ENCODE measurements at regions not wholly inside any gene's neighbourhood (a gene's known extent, or its start where the extent isn't known, plus 50 kb on each side); places are given as distances from the start of the nearest gene placed in this dataset.
"Not testable (repeated sequence)": the region's sequence is repeated elsewhere in the genome, so short reads cannot be mapped to it uniquely, and the experiment has no call there.

GRCh38 chr17:22506861-22507260, 814.5 kb downstream of the KCNJ18 start:
- DNase-seq: no peak
- TF ChIP-seq POLR2A (IDR thresholded peaks at IDR 0.05; ENCODE audit: low read length) (no peak), GATA1 (IDR thresholded peaks at IDR 0.05; ENCODE audit: low read depth, low read length) (no peak)

DNA sequence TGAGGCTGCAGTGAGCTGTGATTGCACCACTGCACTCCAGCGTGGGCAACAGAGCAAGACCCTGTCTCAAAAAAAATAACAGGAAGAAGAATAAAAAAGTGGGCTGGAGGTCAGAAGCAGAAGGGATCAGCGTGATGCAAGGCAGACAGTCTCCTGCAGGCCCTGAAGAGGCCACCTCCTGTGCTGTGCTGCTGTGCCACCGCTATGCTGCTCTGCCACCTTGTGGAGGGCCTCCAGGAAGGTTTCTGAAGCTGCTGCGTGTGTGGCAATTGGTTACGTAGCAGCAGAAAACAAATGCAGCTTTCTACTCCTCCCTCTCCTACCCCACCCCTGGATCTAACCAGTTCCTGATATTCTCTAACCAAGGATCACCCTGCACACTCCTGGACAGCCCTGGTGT, 815.5 kb downstream of the KCNJ18 start:
- no peak for DNase-seq
- TF ChIP-seq GATA1 (IDR thresholded peaks at IDR 0.05; ENCODE audit: low read depth, low read length) (no peak), POLR2A (IDR thresholded peaks at IDR 0.05; ENCODE audit: low read length) (no peak)

DNA sequence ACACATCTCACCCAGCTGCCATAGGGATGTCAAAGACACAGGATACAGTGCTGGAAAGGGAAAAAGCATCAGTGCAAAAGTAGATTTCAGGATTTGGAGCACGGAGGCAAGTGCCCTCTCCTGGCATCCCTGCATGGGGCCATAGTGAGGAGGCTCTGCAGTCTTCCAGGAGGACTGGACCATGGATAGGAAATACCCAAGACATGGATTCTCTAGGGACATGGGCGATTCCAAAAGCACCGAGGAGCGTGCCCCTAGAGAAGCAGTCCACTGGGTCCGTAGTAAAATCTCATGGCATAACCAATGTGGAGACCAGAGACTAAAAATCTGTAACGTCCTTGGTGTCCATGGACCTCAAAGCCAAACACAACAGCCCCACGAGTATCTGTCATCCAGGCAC, 818.2 kb downstream of the KCNJ18 start:
- TF ChIP-seq GATA1 (IDR thresholded peaks at IDR 0.05; ENCODE audit: low read depth, low read length): no peak
- no peak for TF ChIP-seq POLR2A (IDR thresholded peaks at IDR 0.05; ENCODE audit: low read length)
- DNase-seq: no peak

GRCh38 chr17:22511431-22511830, 819.1 kb downstream of the KCNJ18 start:
- no peak for TF ChIP-seq GATA1 (IDR thresholded peaks at IDR 0.05; ENCODE audit: low read depth, low read length)
- no peak for TF ChIP-seq POLR2A (IDR thresholded peaks at IDR 0.05; ENCODE audit: low read length)
- no peak for DNase-seq

DNA sequence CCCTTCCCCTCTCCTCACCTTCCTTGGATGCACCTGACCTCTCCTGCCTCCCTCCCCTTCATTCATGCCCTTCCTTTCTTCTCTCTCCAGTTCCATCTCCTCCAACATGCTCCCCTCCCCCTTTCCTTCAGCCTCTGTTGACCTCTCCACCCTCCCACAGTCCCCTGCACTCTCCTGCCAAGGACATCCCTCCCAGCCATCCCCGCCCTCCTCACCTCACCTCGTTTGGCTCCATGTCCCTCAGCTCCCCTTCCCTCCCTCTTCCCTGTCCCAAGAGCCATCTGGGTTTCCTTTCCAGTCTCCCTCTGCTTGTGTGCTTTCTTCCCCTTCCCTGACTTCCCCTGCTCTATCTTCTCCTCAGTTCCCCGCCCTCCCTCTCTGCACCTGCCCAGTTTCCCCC, 819.7 kb downstream of the KCNJ18 start:
- TF ChIP-seq POLR2A (IDR thresholded peaks at IDR 0.05; ENCODE audit: low read length): no peak
- no peak for TF ChIP-seq GATA1 (IDR thresholded peaks at IDR 0.05; ENCODE audit: low read depth, low read length)
- DNase-seq: no peak

DNA sequence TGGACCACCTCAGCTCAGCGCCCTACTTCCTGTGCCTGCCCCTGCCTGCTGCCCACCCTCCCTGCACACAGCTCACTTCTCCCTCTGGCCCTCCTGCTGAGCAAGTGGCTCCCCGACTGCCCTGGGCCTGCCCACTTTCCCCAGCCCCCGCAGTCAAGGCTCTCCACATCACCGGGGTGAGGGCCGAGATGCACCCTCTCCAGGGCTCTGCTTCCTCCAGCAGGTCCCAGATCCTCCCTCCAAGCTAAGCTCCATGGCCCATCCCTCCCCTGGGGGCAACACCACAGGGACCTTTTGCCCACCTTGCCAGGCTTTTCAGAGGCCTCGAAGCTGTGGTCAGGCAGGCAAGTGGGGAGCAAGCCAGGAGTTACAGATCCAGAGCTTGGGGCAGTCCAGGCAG, 820.2 kb downstream of the KCNJ18 start:
- TF ChIP-seq GATA1 (IDR thresholded peaks at IDR 0.05; ENCODE audit: low read depth, low read length) (no peak), POLR2A (IDR thresholded peaks at IDR 0.05; ENCODE audit: low read length) (no peak)
- no peak for DNase-seq

- DNase-seq: no peak
- TF ChIP-seq GATA1 (IDR thresholded peaks at IDR 0.05; ENCODE audit: low read depth, low read length): no peak
- no peak for TF ChIP-seq POLR2A (IDR thresholded peaks at IDR 0.05; ENCODE audit: low read length)
These were observed 820.7 kb downstream of the KCNJ18 start for GRCh38 chr17:22512997-22513538.

DNA sequence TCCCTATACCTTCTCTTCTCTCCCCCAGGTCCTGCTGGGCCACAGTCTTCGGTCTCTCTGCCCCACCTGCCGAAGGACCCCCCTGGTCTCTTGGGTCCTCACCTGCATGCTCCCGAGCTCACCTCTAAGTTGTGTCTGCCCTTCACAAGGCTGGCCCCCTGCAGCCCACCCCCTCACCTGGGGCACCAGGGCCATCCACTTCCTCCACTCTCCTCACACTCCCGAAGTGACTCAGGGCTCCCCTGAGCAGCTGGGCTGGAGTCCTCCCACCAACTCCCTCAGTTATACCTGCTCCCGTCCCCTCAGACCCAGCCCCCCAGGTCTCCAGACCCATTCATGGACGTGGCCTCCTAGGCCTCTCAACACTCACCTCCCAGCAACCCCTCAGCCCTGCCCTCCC, 822.0 kb downstream of the KCNJ18 start:
- TF ChIP-seq GATA1 (IDR thresholded peaks at IDR 0.05; ENCODE audit: low read depth, low read length) (no peak), POLR2A (IDR thresholded peaks at IDR 0.05; ENCODE audit: low read length) (no peak)
- DNase-seq: no peak

GRCh38 chr17:22514767-22515320, 822.5 kb downstream of the KCNJ18 start:
- TF ChIP-seq GATA1 (IDR thresholded peaks at IDR 0.05; ENCODE audit: low read depth, low read length): no peak
- no peak for TF ChIP-seq POLR2A (IDR thresholded peaks at IDR 0.05; ENCODE audit: low read length)
- DNase-seq: no peak

- TF ChIP-seq POLR2A (IDR thresholded peaks at IDR 0.05; ENCODE audit: low read length) (no peak), GATA1 (IDR thresholded peaks at IDR 0.05; ENCODE audit: low read depth, low read length) (no peak)
- no peak for DNase-seq
These were observed 823.3 kb downstream of the KCNJ18 start for GRCh38 chr17:22515599-22515998.

DNA sequence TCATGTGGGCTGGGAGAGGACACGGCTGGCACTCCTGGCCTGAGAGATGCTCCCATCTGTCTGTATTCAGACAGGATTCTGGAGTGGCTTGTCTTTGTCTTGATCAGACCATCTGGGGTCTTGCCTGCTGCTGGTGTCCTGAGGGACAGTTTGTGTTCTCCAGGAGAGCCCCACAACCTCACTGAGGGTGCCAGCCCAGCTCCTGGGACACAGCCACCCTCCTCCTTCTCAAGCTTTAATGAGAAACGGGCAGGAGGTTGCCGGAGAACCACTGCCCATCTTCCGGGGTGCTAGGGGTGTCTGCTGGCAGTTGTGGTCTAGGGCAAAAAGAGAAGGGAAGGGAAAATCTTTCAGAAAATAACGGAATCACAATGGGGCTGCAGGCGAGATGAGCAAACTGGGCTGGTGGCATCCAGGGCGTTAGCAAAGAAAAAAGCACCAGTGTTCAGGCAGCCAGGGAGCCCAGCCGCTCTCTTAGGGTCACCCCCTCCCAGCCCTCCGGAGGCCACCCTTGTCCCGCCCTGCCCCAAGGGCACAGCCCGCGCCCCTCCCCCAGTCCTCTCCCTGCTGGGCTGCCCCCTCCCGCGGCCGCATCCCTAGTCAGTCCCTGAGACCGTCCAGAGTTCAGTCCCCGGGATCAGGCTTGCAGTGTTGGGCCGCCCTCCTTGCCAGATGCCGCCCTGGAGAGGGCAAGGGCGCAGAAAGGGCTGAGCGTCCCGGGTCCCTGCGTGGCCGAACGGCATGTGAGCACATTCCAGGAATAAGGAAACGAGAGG, 824.7 kb downstream of the KCNJ18 start:
- no peak for TF ChIP-seq GATA1 (IDR thresholded peaks at IDR 0.05; ENCODE audit: low read depth, low read length)
- no peak for TF ChIP-seq POLR2A (IDR thresholded peaks at IDR 0.05; ENCODE audit: low read length)
- DNase-seq: no peak

DNA sequence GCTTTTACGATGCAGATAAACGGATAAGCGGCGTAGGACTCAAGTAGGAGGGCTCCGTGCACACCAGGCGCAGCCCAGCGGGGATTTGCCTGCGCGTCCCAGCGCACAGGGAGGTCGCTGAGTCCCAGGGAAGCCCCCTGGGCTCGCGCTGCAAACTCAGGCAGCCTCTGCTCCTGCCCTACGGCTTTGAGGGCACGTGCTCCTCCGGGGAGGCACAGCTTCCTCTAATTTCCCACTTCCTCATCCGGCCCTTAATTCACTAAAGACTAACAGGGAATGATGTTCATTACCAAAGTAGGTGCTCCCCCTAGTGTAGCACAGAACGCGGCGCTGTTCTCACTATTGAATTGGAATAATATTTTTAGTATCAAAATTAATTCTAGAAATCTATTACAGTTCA, 825.4 kb downstream of the KCNJ18 start:
- no peak for TF ChIP-seq POLR2A (IDR thresholded peaks at IDR 0.05; ENCODE audit: low read length)
- no peak for DNase-seq

GRCh38 chr17:22518185-22518584, 825.9 kb downstream of the KCNJ18 start:
- TF ChIP-seq GATA1 (IDR thresholded peaks at IDR 0.05; ENCODE audit: low read depth, low read length) (no peak), POLR2A (IDR thresholded peaks at IDR 0.05; ENCODE audit: low read length) (no peak)

DNA sequence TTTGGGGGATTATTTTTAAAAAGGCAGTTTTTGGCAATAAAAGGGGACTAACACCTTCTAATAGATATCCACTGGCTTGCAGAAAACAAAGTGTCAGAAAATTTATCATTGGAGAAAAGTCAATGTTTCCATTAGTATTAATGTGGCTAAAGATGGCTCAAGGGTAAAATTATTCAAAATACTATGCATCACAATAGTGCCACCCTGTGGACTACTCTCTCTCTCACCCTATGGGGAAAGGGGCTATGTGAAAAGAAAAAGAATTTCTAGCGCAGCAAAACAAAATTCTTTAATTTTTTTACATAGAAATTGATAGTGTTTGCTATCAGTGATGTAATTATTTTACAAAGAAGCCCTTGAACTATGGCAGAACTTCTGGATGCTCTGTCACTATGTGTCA, 856.5 kb downstream of the KCNJ18 start:
- DNase-seq: not testable (repeated sequence)

More at GRCh38 chr17:22518185-22518584, 825.9 kb downstream of the KCNJ18 start:
- DNase-seq: no peak

GRCh38 chr17:22551695-22552415, 859.5 kb downstream of the KCNJ18 start:
- not testable (repeated sequence) for DNase-seq
